ENCODE measurements at regions not wholly inside any gene's neighbourhood (a gene's known extent, or its start where the extent isn't known, plus 50 kb on each side); places are given as distances from the start of the nearest gene placed in this dataset.

DNA sequence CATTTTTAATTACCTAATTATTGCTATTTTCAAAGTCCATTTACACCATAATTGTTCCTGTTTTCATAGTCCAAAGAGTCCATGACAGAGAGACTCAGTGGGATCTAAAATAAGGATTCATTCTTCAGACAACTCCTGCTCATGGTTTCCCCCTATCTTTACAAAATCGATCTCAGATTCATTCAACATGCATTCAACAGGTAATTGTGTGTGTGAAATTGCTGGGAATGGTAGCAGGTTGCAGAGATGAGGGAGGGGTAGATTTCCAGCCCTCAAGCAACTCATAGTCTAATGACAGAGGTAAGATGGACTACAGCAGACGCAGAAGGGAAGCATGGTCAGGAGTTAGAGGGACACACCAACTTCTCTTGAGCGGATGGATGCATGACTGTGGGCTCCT is 138.1 kb downstream of the TSHZ3 start:
- TF ChIP-seq ZFP3 (CRISPR knock-in tag; IDR thresholded peaks at IDR 0.05) (no peak), ESRRG (CRISPR knock-in tag; IDR thresholded peaks at IDR 0.05) (no peak), ZNF8 (CRISPR knock-in tag; IDR thresholded peaks at IDR 0.05) (no peak), PPARA (CRISPR knock-in tag; IDR thresholded peaks at IDR 0.05; ENCODE audit: borderline replicate concordance) (no peak), OSR1 (CRISPR knock-in tag; IDR thresholded peaks at IDR 0.05) (no peak), ZC3H10 (CRISPR knock-in tag; IDR thresholded peaks at IDR 0.05) (no peak), CSDC2 (CRISPR knock-in tag; IDR thresholded peaks at IDR 0.05) (no peak), TCF4 (CRISPR knock-in tag; IDR thresholded peaks at IDR 0.05; ENCODE audit: borderline replicate concordance) (no peak), ZFP30 (CRISPR knock-in tag; IDR thresholded peaks at IDR 0.05) (no peak), ISL1 (CRISPR knock-in tag; IDR thresholded peaks at IDR 0.05) (no peak), RARB (CRISPR knock-in tag; IDR thresholded peaks at IDR 0.05) (no peak), GLIS3 (CRISPR knock-in tag; IDR thresholded peaks at IDR 0.05) (no peak)
- TF ChIP-seq, protein P1, sequence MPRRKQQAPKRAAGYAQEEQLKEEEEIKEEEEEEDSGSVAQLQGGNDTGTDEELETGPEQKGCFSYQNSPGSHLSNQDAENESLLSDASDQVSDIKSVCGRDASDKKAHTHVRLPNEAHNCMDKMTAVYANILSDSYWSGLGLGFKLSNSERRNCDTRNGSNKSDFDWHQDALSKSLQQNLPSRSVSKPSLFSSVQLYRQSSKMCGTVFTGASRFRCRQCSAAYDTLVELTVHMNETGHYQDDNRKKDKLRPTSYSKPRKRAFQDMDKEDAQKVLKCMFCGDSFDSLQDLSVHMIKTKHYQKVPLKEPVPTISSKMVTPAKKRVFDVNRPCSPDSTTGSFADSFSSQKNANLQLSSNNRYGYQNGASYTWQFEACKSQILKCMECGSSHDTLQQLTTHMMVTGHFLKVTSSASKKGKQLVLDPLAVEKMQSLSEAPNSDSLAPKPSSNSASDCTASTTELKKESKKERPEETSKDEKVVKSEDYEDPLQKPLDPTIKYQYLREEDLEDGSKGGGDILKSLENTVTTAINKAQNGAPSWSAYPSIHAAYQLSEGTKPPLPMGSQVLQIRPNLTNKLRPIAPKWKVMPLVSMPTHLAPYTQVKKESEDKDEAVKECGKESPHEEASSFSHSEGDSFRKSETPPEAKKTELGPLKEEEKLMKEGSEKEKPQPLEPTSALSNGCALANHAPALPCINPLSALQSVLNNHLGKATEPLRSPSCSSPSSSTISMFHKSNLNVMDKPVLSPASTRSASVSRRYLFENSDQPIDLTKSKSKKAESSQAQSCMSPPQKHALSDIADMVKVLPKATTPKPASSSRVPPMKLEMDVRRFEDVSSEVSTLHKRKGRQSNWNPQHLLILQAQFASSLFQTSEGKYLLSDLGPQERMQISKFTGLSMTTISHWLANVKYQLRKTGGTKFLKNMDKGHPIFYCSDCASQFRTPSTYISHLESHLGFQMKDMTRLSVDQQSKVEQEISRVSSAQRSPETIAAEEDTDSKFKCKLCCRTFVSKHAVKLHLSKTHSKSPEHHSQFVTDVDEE (CRISPR knock-in tag; IDR thresholded peaks at IDR 0.05): no peak
- TF ChIP-seq, protein P2, sequence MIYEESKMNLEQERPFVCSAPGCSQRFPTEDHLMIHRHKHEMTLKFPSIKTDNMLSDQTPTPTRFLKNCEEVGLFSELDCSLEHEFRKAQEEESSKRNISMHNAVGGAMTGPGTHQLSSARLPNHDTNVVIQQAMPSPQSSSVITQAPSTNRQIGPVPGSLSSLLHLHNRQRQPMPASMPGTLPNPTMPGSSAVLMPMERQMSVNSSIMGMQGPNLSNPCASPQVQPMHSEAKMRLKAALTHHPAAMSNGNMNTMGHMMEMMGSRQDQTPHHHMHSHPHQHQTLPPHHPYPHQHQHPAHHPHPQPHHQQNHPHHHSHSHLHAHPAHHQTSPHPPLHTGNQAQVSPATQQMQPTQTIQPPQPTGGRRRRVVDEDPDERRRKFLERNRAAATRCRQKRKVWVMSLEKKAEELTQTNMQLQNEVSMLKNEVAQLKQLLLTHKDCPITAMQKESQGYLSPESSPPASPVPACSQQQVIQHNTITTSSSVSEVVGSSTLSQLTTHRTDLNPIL (CRISPR knock-in tag; IDR thresholded peaks at IDR 0.05; ENCODE audit: low read depth): no peak
- TF ChIP-seq, protein P3, sequence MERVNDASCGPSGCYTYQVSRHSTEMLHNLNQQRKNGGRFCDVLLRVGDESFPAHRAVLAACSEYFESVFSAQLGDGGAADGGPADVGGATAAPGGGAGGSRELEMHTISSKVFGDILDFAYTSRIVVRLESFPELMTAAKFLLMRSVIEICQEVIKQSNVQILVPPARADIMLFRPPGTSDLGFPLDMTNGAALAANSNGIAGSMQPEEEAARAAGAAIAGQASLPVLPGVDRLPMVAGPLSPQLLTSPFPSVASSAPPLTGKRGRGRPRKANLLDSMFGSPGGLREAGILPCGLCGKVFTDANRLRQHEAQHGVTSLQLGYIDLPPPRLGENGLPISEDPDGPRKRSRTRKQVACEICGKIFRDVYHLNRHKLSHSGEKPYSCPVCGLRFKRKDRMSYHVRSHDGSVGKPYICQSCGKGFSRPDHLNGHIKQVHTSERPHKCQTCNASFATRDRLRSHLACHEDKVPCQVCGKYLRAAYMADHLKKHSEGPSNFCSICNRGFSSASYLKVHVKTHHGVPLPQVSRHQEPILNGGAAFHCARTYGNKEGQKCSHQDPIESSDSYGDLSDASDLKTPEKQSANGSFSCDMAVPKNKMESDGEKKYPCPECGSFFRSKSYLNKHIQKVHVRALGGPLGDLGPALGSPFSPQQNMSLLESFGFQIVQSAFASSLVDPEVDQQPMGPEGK (CRISPR knock-in tag; IDR thresholded peaks at IDR 0.05; ENCODE audit: borderline replicate concordance): no peak
- TF ChIP-seq, protein P4, sequence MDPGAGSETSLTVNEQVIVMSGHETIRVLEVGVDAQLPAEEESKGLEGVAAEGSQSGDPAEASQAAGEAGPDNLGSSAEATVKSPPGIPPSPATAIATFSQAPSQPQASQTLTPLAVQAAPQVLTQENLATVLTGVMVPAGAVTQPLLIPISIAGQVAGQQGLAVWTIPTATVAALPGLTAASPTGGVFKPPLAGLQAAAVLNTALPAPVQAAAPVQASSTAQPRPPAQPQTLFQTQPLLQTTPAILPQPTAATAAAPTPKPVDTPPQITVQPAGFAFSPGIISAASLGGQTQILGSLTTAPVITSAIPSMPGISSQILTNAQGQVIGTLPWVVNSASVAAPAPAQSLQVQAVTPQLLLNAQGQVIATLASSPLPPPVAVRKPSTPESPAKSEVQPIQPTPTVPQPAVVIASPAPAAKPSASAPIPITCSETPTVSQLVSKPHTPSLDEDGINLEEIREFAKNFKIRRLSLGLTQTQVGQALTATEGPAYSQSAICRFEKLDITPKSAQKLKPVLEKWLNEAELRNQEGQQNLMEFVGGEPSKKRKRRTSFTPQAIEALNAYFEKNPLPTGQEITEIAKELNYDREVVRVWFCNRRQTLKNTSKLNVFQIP (CRISPR knock-in tag; IDR thresholded peaks at IDR 0.05; ENCODE audit: borderline replicate concordance, low read depth): no peak
- ATAC-seq: no peak

GRCh38 chr19:31205887-31206518 is 143.2 kb downstream of the TSHZ3 start:
- ATAC-seq: no peak
- TF ChIP-seq, protein P3 (CRISPR knock-in tag; IDR thresholded peaks at IDR 0.05; ENCODE audit: borderline replicate concordance): no peak
- TF ChIP-seq BACH2 (CRISPR knock-in tag; IDR thresholded peaks at IDR 0.05; ENCODE audit: borderline replicate concordance): no peak

DNA sequence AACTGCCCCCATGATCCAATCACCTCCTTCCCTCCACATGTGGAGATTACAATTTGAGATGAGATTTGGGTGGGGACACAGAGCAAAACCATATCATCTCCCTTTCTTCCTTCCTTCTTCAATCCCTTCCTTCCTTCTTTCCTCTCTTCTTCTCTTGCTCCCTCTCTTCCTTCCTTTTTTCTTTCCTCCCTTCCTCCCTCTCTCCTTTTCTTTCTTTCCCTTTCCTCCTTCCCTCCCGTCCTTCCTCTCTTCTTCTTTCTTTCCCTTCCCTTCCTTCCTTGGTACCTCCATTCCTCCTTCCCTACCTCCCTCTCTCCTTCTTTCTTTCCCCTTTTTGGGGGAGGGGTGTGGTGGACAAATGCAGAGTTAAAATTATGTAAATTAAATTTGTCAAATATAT is 145.1 kb downstream of the TSHZ3 start:
- ATAC-seq: no peak
- TF ChIP-seq, protein P4 (CRISPR knock-in tag; IDR thresholded peaks at IDR 0.05; ENCODE audit: borderline replicate concordance, low read depth): no peak
- TF ChIP-seq ZNF8 (CRISPR knock-in tag; IDR thresholded peaks at IDR 0.05) (no peak), ZNF70 (CRISPR knock-in tag; IDR thresholded peaks at IDR 0.05) (no peak), ARNTL (CRISPR knock-in tag; IDR thresholded peaks at IDR 0.05; ENCODE audit: borderline replicate concordance, low read depth) (no peak), ZFP30 (CRISPR knock-in tag; IDR thresholded peaks at IDR 0.05) (no peak), RARB (CRISPR knock-in tag; IDR thresholded peaks at IDR 0.05) (no peak), BACH2 (CRISPR knock-in tag; IDR thresholded peaks at IDR 0.05; ENCODE audit: borderline replicate concordance) (no peak), ZFP3 (CRISPR knock-in tag; IDR thresholded peaks at IDR 0.05) (no peak), PPARA (CRISPR knock-in tag; IDR thresholded peaks at IDR 0.05; ENCODE audit: borderline replicate concordance) (no peak), GLIS3 (CRISPR knock-in tag; IDR thresholded peaks at IDR 0.05) (no peak), ISL1 (CRISPR knock-in tag; IDR thresholded peaks at IDR 0.05) (no peak), TCF4 (CRISPR knock-in tag; IDR thresholded peaks at IDR 0.05; ENCODE audit: borderline replicate concordance) (no peak), SNAI2 (CRISPR knock-in tag; IDR thresholded peaks at IDR 0.05) (no peak), ESRRG (CRISPR knock-in tag; IDR thresholded peaks at IDR 0.05) (no peak)
- TF ChIP-seq, protein P5, sequence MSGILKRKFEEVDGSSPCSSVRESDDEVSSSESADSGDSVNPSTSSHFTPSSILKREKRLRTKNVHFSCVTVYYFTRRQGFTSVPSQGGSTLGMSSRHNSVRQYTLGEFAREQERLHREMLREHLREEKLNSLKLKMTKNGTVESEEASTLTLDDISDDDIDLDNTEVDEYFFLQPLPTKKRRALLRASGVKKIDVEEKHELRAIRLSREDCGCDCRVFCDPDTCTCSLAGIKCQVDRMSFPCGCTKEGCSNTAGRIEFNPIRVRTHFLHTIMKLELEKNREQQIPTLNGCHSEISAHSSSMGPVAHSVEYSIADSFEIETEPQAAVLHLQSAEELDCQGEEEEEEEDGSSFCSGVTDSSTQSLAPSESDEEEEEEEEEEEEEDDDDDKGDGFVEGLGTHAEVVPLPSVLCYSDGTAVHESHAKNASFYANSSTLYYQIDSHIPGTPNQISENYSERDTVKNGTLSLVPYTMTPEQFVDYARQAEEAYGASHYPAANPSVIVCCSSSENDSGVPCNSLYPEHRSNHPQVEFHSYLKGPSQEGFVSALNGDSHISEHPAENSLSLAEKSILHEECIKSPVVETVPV (CRISPR knock-in tag; IDR thresholded peaks at IDR 0.05): no peak
- TF ChIP-seq, protein P3 (CRISPR knock-in tag; IDR thresholded peaks at IDR 0.05; ENCODE audit: borderline replicate concordance): no peak

Measured in SK-N-SH treated with all-trans-retinoic acid at 6 μM for 48 hours (cell line).